ENCODE measurements at regions not wholly inside any gene's neighbourhood (a gene's known extent, or its start where the extent isn't known, plus 50 kb on each side); places are given as distances from the start of the nearest gene placed in this dataset.

DNA sequence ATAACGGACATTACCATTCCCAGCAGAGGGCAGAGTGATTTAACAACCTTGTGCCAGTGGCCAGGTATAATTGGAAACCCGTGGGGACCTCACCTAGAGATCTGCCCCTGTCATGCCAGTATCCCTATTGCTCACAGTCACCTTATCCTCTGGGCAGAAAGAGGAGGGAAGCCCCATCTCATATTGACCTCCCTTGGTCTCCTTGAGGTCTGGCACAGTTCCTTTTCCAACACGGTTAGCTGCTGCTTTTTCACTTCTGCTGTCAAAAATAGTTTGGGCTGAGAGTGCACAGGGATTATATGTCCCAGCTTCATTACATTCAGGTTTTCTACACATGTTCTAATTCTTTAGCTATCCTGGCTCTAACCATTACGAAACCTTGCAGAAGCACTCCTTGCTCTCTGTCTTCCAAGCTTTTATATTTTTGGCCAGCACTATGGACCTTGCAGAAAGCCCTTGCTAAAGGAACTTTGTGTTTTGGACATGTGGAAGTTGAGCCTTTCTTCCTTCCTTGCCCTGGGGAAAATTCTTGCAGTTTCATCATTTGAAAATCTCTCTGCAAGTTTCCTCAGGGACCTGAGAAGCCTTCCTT is 111.7 kb upstream of the MIS18BP1 start:
- DNase-seq (ENCODE audit: low read depth, low spot score): no peak

DNA sequence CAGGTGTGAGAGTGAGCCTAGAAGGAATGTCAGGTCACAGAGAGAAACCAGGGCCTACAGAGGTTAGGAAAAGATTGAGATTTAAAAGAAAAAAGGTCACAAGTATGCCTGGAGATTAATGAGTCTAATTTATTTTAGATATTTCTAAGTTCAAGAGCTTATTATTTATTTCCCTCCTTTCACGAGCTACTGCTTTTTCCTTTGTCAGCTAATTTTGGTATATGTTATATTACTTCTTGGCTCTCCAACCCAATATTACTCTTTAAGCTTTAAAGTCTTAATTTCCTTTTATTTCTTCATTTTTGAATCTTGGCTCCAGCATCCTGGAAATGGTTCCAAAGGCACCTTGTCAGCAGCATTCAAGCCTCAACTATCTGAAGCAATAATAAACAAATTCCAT is 109.5 kb upstream of the MIS18BP1 start:
- DNase-seq (ENCODE audit: low read depth, low spot score): no peak

DNA sequence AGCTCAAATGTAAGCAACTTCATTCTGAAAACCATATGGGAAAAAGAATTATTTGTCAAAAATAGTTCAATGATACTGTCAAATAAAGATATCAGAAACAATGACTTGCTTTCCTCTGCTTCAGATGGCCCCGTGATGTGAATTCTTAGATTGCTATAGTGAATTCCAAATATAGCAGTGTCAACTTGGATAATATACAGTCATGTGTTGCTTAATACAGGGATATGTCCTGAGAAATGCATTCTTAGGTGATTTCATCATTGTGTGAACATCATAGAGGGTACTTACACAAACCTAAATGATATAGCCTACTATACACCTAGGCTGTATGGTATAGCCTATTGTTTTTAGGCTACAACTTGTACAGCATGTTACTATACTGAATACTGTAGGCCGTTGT is 108.7 kb upstream of the MIS18BP1 start:
- no peak for DNase-seq (ENCODE audit: low read depth, low spot score)

DNA sequence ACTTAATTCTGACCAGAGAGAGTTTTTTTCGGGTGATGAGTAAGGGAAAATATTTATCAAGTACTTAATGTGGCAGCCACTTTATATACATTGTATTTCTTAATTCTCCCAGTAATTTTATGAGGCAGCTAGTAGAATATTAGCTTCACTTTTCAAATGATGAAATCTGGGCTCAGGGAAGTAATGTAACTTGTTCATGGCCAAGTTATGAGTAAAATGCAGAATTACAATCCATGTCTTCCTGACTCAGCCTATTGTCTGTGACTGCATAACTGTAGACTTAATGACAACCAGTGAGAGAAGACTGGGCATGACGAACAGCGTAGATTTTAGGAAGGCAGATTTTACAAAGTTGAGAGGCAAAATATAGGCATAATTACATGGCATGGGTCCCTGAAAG is 106.7 kb upstream of the MIS18BP1 start:
- DNase-seq (ENCODE audit: low read depth, low spot score): no peak

DNA sequence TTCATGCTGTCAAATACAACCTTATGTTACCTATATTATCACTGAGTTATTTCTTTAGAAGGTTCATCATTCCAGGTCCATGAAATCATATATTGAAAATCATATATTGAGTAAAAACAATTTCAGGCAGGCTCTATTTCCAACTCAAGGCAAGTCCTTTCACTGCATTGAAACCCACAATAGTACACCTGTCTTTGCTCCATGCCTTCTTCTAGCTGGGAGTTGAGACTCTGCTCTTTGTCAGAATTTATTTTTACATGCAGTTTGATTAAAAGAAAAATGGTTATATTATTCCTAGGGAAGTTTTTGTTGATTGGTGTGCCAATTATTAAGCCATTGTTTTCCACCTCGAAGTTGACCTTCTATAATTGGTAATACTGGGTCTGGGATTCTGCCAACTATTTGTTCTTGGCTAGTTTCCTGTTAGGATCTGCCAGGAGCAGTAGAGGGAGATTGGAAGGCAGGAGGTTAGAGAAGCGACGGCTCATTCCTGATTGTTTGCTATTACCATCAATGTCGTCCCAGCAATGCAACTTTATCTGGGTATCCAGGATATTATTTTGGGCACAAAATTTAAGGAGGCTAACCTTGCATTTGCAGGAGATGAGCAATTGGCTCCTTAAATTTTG is 79.5 kb upstream of the MIS18BP1 start:
- no peak for DNase-seq (ENCODE audit: low read depth, low spot score)

DNA sequence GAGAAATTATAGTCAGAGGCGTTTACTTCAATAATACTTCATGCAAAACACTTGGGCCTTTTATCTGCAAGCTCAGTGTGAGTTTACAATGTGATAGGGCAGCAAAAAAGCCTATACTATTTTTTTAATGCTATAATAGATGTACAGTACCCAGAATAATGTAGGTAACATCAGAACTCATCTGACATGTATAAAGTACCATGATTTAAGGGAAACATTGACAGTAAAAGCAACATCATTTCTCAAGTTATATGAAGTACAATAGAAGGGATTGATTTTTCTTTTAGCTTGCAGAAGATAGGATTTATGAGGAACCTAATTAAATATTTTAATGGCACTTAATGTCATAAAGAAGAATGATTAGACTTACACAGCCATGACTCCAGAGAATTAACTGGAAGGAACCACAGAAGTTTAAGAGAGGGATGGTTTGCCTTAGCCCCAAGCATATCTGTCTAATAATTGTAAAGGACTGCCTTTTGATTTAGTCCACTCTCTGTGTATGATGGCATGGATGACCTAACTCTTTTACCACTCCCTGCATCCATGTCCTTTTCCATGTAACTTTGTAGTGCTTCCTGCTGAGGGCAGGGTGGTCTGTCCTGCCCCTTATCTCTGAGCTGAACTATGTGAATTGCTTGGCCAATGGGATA is 55.9 kb upstream of the MIS18BP1 start:
- DNase-seq (ENCODE audit: low read depth, low spot score): no peak
